Adrenal gland (tissue), 9 donors: ENCODE measurements at regions not wholly inside any gene's neighbourhood (a gene's known extent, or its start where the extent isn't known, plus 50 kb on each side); places are given as distances from the start of the nearest gene placed in this dataset.

Experiments
- DNase-seq, 7 donors: peaks; one replicate each; pipeline ENCODE4 v3.0.0-alpha.2; 2019 to 2020
- H3K27ac ChIP-seq, 5 donors: fragments of 200-600 bp; sonication (generic) in 4 of 5; 1 replicate in 3 of 5; 2 replicates in 2 of 5; pipeline versions ENCODE4 v1.5.1 to v1.8.0; 2016 to 2020; ENCODE audit warnings: mild to moderate bottlenecking in 1 of 5
- H3K27me3 ChIP-seq: fragments of 200-600 bp; 2 replicates; pipeline ENCODE4 v1.8.0; 2021
- H3K36me3 ChIP-seq, 2 donors: fragments of 200-600 bp; replicated peaks in 1 of 2; 1 replicate in 1 of 2; 2 replicates in 1 of 2; pipeline versions ENCODE4 v1.5.1 to v1.8.0; 2018 to 2022
- H3K4me1 ChIP-seq, 2 donors: fragments of 200-600 bp; replicated peaks in 1 of 2; 1 replicate in 1 of 2; 2 replicates in 1 of 2; pipeline versions ENCODE4 v1.5.1 to v1.8.0; 2018 to 2021
- H3K4me3 ChIP-seq, 4 donors: fragments of 200-600 bp; sonication (generic) in 3 of 4; one replicate each; pipeline ENCODE4 v1.5.1; 2016 to 2018
- H3K9me3 ChIP-seq, 3 donors: fragments of 200-600 bp; sonication (generic) in 1 of 3; replicated peaks in 1 of 3; 1 replicate in 2 of 3; 2 replicates in 1 of 3; pipeline versions ENCODE4 v1.5.1 to v1.8.0; 2016 to 2021
- POLR2A ChIP-seq, 2 donors: fragments of 450-650 bp; IDR thresholded peaks; one replicate each; pipeline ENCODE4 v1.6.1; 2017; ENCODE audit warnings: antibody characterized with exemption in 2 of 2, mild to moderate bottlenecking in 2 of 2, moderate library complexity in 1 of 2
- WGBS, 4 donors: extraction: QIAGEN DNeasy Blood & Tissue Kit in 2 of 4; methylation state at CpG; one replicate each; pipeline versions ENCODE4 v1.1.5 to v1.1.7; 2013 to 2017; 5-methylcytosine and 5-hydroxymethylcytosine counted together
- intact Hi-C, 2 donors: fragments of 100-400 bp; cut with DNase I; formaldehyde crosslinking; loops; one replicate each; pipeline versions ENCODE4 v1.14.1 to v1.15.0; 2022 to 2023
- TF ChIP-seq, protein P1 (sequence below), 6 experiments: fragments of 450-650 bp in 4 of 6; fragments of 200-600 bp in 2 of 6; sonication (generic) in 1 of 6; IDR thresholded peaks; 1 replicate in 5 of 6; 2 replicates in 1 of 6; pipeline versions ENCODE4 v1.5.1 to v1.8.0; 2016 to 2021; ENCODE audit warnings: antibody characterized with exemption in 6 of 6, mild to moderate bottlenecking in 2 of 6, moderate library complexity in 1 of 6
- donor health status: healthy with polysubstance abuse.
- donor health status: Bipolar disorder and iron deficiency.
- donor health status: DM: yes; HTN: yes; CAD: no.
- donor health status: DM: no; HTN: no; CAD: no.
- donor health status: DM: no; HTN: no; CAD: no.

DNA sequence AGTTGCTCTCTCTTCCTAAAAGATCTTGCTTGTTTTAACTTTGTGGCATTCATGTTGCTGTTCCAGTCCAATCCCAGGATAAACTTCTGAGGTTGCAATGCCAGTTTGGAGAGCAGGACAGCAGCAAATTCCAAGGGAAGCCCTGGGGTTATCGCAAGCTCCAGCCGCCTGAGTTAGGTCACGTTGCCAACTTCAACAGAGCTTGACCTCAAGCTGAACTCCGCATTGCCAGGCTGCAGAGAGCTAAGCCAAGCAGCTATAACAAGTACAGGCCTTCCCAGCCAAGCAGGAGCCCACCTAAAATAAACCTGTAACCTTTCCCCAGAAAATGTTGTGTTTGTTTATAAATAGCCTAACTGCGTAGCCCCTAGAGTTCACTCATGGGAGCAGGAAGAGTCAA lies 138.9 kb upstream of the LYZL1 start:
- no peak overlapping the region for H3K27ac ChIP-seq
- no peaks in the 10 kb centered on the region for H3K36me3 ChIP-seq
- H3K9me3 ChIP-seq: no peaks in the 10 kb centered on the region
- WGBS, 4 donors: 51 to 78% (median 59%) methylated on average over 5 of the region's 5 CpGs
- H3K27me3 ChIP-seq: no peaks in the 10 kb centered on the region
- DNase-seq: peak in 3 of 7 donors; percentile 25 to 38 (median 29)
- no peaks in the 10 kb centered on the region for H3K4me1 ChIP-seq
- intact Hi-C loops: no loop called here
- no peak overlapping the region for H3K4me3 ChIP-seq
- TF ChIP-seq POLR2A (IDR thresholded peaks at IDR 0.05): no peak
- TF ChIP-seq, protein P1, sequence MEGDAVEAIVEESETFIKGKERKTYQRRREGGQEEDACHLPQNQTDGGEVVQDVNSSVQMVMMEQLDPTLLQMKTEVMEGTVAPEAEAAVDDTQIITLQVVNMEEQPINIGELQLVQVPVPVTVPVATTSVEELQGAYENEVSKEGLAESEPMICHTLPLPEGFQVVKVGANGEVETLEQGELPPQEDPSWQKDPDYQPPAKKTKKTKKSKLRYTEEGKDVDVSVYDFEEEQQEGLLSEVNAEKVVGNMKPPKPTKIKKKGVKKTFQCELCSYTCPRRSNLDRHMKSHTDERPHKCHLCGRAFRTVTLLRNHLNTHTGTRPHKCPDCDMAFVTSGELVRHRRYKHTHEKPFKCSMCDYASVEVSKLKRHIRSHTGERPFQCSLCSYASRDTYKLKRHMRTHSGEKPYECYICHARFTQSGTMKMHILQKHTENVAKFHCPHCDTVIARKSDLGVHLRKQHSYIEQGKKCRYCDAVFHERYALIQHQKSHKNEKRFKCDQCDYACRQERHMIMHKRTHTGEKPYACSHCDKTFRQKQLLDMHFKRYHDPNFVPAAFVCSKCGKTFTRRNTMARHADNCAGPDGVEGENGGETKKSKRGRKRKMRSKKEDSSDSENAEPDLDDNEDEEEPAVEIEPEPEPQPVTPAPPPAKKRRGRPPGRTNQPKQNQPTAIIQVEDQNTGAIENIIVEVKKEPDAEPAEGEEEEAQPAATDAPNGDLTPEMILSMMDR (IDR thresholded peaks at IDR 0.05): no peak

DNA sequence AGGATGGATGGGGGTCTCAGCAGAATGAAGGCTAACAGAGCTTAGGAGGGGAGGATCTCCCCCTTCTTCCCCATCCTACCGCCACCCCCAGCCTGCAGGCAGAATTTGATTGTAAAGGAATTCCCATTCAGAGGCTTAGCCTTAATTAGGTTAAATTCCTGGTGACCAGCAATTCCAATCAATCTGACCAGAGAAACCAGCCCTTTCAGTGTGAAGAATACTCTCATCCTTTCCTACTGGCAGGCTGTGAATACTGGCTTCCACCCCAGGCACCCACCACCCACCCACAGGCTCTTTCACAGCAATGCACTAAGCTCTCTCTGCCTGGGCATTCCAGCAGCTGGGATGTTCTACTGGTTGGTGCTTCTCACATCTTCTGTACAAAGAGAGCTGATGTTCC lies 137.9 kb upstream of the LYZL1 start:
- H3K36me3 ChIP-seq: no peaks in the 10 kb centered on the region
- no peaks in the 10 kb centered on the region for H3K9me3 ChIP-seq
- no peak overlapping the region for H3K4me3 ChIP-seq
- 76 to 100% (median 94%) methylated on average over 1 of the region's 1 CpG for WGBS, 4 donors
- H3K4me1 ChIP-seq: no peaks in the 10 kb centered on the region
- intact Hi-C loops: no loop called here
- no peaks in the 10 kb centered on the region for H3K27me3 ChIP-seq
- no peak for DNase-seq
- no peak for TF ChIP-seq POLR2A (IDR thresholded peaks at IDR 0.05)
- TF ChIP-seq, protein P1 (IDR thresholded peaks at IDR 0.05): no peak
- H3K27ac ChIP-seq: no peak overlapping the region

- H3K27ac ChIP-seq: no peak overlapping the region
- intact Hi-C loops: no loop called here
- no peak for TF ChIP-seq POLR2A (IDR thresholded peaks at IDR 0.05)
- TF ChIP-seq, protein P1 (IDR thresholded peaks at IDR 0.05): no peak
Observed at GRCh38 chr10:29157321-29157720, 131.5 kb upstream of the LYZL1 start.

DNA sequence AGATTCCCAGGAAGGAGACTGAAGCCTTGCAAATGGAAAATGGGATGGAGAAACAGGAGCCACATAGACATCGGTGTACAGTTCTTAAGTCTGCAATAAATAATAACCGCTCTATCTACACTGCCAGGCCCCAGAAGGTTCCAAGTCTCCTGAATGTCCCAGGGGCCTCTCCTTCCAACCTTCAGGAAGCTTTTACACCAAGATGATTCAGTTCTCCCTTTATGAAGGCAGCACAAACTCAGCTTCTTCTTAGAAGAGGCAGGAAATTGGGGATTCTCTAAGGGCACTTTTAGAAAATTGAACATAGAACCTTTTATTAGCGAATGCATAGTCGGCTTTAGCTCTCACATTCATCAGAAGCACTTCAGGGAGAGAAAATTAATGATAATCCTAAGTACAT lies 130.8 kb upstream of the LYZL1 start:
- no peak for DNase-seq
- 86 to 94% (median 90%) methylated on average over 4 of the region's 4 CpGs for WGBS, 4 donors
- no peak overlapping the region for H3K4me3 ChIP-seq
- H3K27me3 ChIP-seq: no peaks in the 10 kb centered on the region
- intact Hi-C loops: no loop called here
- no peak overlapping the region for H3K27ac ChIP-seq
- no peaks in the 10 kb centered on the region for H3K9me3 ChIP-seq
- TF ChIP-seq, protein P1 (IDR thresholded peaks at IDR 0.05): no peak
- no peak for TF ChIP-seq POLR2A (IDR thresholded peaks at IDR 0.05)
- no peaks in the 10 kb centered on the region for H3K36me3 ChIP-seq
- no peaks in the 10 kb centered on the region for H3K4me1 ChIP-seq

More at GRCh38 chr10:29157321-29157720, 131.5 kb upstream of the LYZL1 start:
- no peaks in the 10 kb centered on the region for H3K9me3 ChIP-seq
- DNase-seq: no peak
- no peak overlapping the region for H3K4me3 ChIP-seq
- no peaks in the 10 kb centered on the region for H3K36me3 ChIP-seq
- H3K27me3 ChIP-seq: no peaks in the 10 kb centered on the region
- 78 to 95% (median 89%) methylated on average over 1 to 2 of the region's 2 CpGs for WGBS, 4 donors
- H3K4me1 ChIP-seq: no peaks in the 10 kb centered on the region
